IMR-90 (cell line): ENCODE measurements at regions not wholly inside any gene's neighbourhood (a gene's known extent, or its start where the extent isn't known, plus 50 kb on each side); places are given as distances from the start of the nearest gene placed in this dataset.

Source experiments
- ATAC-seq: fragments of 200-7000 bp; cut with Tn5 transposase; 2 replicates; pipeline ENCODE4 v1.9.1; 2020; ENCODE audit warnings: low read depth, mild to moderate bottlenecking, moderate library complexity
- BruUV-seq: library from RNA; stranded (reverse); fragments of 400-500 nt; replicated peaks from 2 replicates; lab custom pipeline; 2021; lab: Mats Ljungman, UMichigan
- CTCF ChIA-PET: fragments of 300-600 bp; formaldehyde crosslinking; extraction: SDS; loops from one replicate; lab custom pipeline; 2021; ENCODE audit warnings: antibody characterized with exemption; lab: Yijun Ruan, JAX
- POLR2A ChIA-PET: fragments of 300-600 bp; sonication (Branson Sonifier 250); formaldehyde crosslinking; loops from one replicate; lab custom pipeline; 2022; ENCODE audit warnings: antibody characterized with exemption; ENCODE audit not compliant: unreplicated experiment; lab: Charles Lee
- DNase-seq: peaks from one replicate; pipeline ENCODE4 v3.0.0; 2013
- H2AFZ ChIP-seq: replicated peaks from 2 replicates; pipeline ENCODE3; 2013; ENCODE audit warnings: low read length, mild to moderate bottlenecking; ENCODE audit not compliant: poor library complexity
- H2AK5ac ChIP-seq: 2 replicates; pipeline ENCODE4 v1.6.1; 2013; ENCODE audit warnings: low read depth, low read length, inconsistent platforms
- H2AK9ac ChIP-seq: replicated peaks from 2 replicates; pipeline ENCODE3; 2013; ENCODE audit warnings: mild to moderate bottlenecking, low read depth, low read length, moderate library complexity; ENCODE audit not compliant: poor library complexity
- H2BK120ac ChIP-seq: 2 replicates; pipeline ENCODE4 v1.6.1; 2013; ENCODE audit warnings: low read depth, low read length, inconsistent platforms
- H2BK15ac ChIP-seq: 3 replicates; pipeline ENCODE4 v1.6.1; 2013; ENCODE audit warnings: low read depth, low read length, inconsistent platforms
- H2BK20ac ChIP-seq: 2 replicates; pipeline ENCODE4 v1.6.1; 2013; ENCODE audit warnings: low read depth, mild to moderate bottlenecking, inconsistent platforms, low read length, moderate library complexity
- H2BK5ac ChIP-seq: 2 replicates; pipeline ENCODE4 v1.6.1; 2013; ENCODE audit warnings: mild to moderate bottlenecking, low read depth, low read length, inconsistent platforms; ENCODE audit not compliant: poor library complexity, severe bottlenecking
- H3K14ac ChIP-seq: replicated peaks from 2 replicates; pipeline ENCODE4 v1.6.1; 2013; ENCODE audit warnings: low read depth, low read length, inconsistent platforms
- H3K18ac ChIP-seq: 2 replicates; pipeline ENCODE4 v1.6.1; 2013; ENCODE audit warnings: low read depth, low read length, control low read depth
- H3K23ac ChIP-seq: 2 replicates; pipeline ENCODE4 v1.6.1; 2013; ENCODE audit warnings: low read depth, low read length, inconsistent platforms
- H3K27ac ChIP-seq: 2 replicates; pipeline ENCODE4 v1.5.1; 2013; ENCODE audit warnings: mild to moderate bottlenecking, control low read depth, low read length; ENCODE audit not compliant: insufficient read depth
- H3K27me3 ChIP-seq: 2 replicates; pipeline ENCODE4 v1.6.1; 2013; ENCODE audit warnings: low read length; ENCODE audit not compliant: control insufficient read depth, insufficient read depth
- H3K36me3 ChIP-seq: 2 replicates; pipeline ENCODE4 v1.6.1; 2013; ENCODE audit warnings: low read length, mixed read lengths; ENCODE audit not compliant: control insufficient read depth, insufficient read depth
- H3K4ac ChIP-seq: 2 replicates; pipeline ENCODE4 v1.6.1; 2013; ENCODE audit warnings: low read depth, low read length, inconsistent platforms
- H3K4me1 ChIP-seq: 2 replicates; pipeline ENCODE4 v1.6.1; 2013; ENCODE audit warnings: low read length, mixed read lengths; ENCODE audit not compliant: control insufficient read depth, insufficient read depth
- H3K4me2 ChIP-seq: 2 replicates; pipeline ENCODE4 v1.6.1; 2013; ENCODE audit warnings: low read depth, mild to moderate bottlenecking, control low read depth, low read length, moderate library complexity
- H3K4me3 ChIP-seq: 2 replicates; pipeline ENCODE4 v1.5.1; 2013; ENCODE audit warnings: low read depth, mild to moderate bottlenecking, control low read depth, low read length, moderate library complexity; ENCODE audit not compliant: insufficient read depth
- H3K56ac ChIP-seq: 2 replicates; pipeline ENCODE4 v1.6.1; 2013; ENCODE audit warnings: low read length, inconsistent platforms; ENCODE audit not compliant: insufficient read depth; ENCODE audit errors: extremely low read depth
- H3K79me1 ChIP-seq, 2 experiments: 2 replicates each; pipeline ENCODE4 v1.6.1; 2013; ENCODE audit warnings: low read length in 2 of 2, inconsistent platforms in 1 of 2, low read depth in 1 of 2
- H3K9ac ChIP-seq: 2 replicates; pipeline ENCODE4 v1.6.1; 2013; ENCODE audit warnings: low read depth, low read length, control low read depth
- H3K9me1 ChIP-seq: 2 replicates; pipeline ENCODE4 v1.6.1; 2013; ENCODE audit warnings: low read length, inconsistent platforms; ENCODE audit not compliant: insufficient read depth
- H3K9me3 ChIP-seq: 2 replicates; pipeline ENCODE4 v1.6.1; 2013; ENCODE audit warnings: low read length; ENCODE audit not compliant: control insufficient read depth, insufficient read depth
- H4K20me1 ChIP-seq: 2 replicates; pipeline ENCODE4 v1.6.1; 2013; ENCODE audit warnings: low read length, inconsistent platforms; ENCODE audit not compliant: insufficient read depth
- H4K5ac ChIP-seq: 2 replicates; pipeline ENCODE4 v1.6.1; 2013; ENCODE audit warnings: mild to moderate bottlenecking, low read depth, low read length, control low read depth
- H4K8ac ChIP-seq, 2 experiments: 2 replicates each; pipeline ENCODE4 v1.6.1; 2013; ENCODE audit warnings: low read depth in 2 of 2, low read length in 2 of 2, control low read depth in 1 of 2, inconsistent platforms in 1 of 2
- H4K91ac ChIP-seq: 2 replicates; pipeline ENCODE4 v1.6.1; 2013; ENCODE audit warnings: low read depth, low read length, inconsistent platforms; ENCODE audit not compliant: insufficient read depth
- BHLHE40 ChIP-seq: fragments of 150-350 bp; IDR thresholded peaks from 2 replicates; pipeline ENCODE4 v1.6.1; 2016; ENCODE audit warnings: mild to moderate bottlenecking, low read depth, low read length
- CHD1 ChIP-seq: IDR thresholded peaks from 2 replicates; pipeline ENCODE4 v1.6.1; 2012; ENCODE audit warnings: low read depth, low read length, improper control_type of control experiment
- MXI1 ChIP-seq: IDR thresholded peaks from 2 replicates; pipeline ENCODE4 v1.6.1; 2012; ENCODE audit warnings: low read depth, mild to moderate bottlenecking, low read length, moderate library complexity, borderline replicate concordance
- NFE2L2 ChIP-seq: fragments of 150-350 bp; IDR thresholded peaks from 2 replicates; pipeline ENCODE4 v1.6.1; 2016; ENCODE audit warnings: low read depth, mild to moderate bottlenecking, low read length
- RCOR1 ChIP-seq: IDR thresholded peaks from 2 replicates; pipeline ENCODE4 v1.6.1; 2012; ENCODE audit warnings: mild to moderate bottlenecking, low read length, improper control_type of control experiment; ENCODE audit not compliant: insufficient replicate concordance
- SMC3 ChIP-seq: fragments of 150-350 bp; IDR thresholded peaks from 2 replicates; pipeline ENCODE4 v1.6.1; 2016; ENCODE audit warnings: low read depth, mild to moderate bottlenecking, antibody characterized with exemption, low read length, moderate library complexity
- WGBS, 2 experiments: methylation state at CpG; one replicate each; pipeline versions ENCODE4 v1.1.5 to v1.1.7; 2013; ENCODE audit warnings: missing lambda C conversion rate in 2 of 2; ENCODE audit not compliant: insufficient read length in 1 of 2; ENCODE audit errors: extremely low coverage in 2 of 2; 5-methylcytosine and 5-hydroxymethylcytosine counted together
- dilution Hi-C: fragments of 300-500 bp; cut with HindIII; formaldehyde crosslinking; loops from one replicate; pipeline ENCODE4 v1.14.3; 2018; ENCODE audit warnings: low sequenced_read_pairs; ENCODE audit not compliant: unreplicated experiment
- in situ Hi-C: fragments of 300-500 bp; cut with MboI; formaldehyde crosslinking; loops from 3 replicates; pipeline ENCODE4 v1.14.3; 2019; ENCODE audit warnings: low sequenced_read_pairs, inconsistent platforms, mixed read lengths
- intact Hi-C: fragments of 100-400 bp; cut with micrococcal nuclease; formaldehyde crosslinking; loops from 2 replicates; pipeline ENCODE4 v1.10.0; 2022
- TF ChIP-seq, protein P1 (sequence below): fragments of 150-350 bp; IDR thresholded peaks from 2 replicates; pipeline ENCODE4 v1.6.1; 2017; ENCODE audit warnings: mild to moderate bottlenecking, antibody characterized with exemption, low read length, low read depth

DNA sequence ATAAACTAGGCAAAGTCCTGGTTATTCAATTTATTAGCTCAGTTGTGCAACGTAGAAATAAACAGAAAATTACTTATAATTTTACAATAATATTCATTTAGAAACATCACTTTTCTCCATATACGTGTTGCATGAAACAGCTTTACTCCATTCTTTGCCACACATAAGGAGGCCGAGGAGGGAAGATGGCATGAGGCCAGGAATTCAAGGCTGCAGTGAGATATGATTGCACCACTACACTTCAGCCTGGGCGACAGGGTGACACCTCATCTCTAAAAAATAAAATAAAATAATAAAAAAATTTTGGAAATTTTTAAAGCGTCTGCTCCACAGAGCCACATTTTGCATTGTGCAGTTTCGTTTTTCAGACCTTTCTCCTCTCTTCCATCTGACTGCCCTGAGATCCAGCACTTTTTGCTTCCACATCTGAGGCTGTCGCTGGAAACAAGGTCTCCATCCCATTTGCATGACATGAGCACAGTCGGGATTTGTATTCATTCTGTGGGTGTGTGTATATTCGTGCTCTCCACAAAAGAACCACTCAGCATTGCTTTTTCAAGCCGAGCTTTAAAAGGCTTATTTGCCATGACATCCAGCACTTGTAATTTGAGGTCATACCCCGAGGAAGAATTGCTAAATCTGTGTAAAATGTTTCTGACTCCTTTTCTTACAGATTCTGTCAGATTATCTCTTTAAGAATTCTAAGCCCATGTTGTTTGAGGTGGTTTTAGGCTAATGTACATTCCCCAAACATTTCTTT, 98.6 kb upstream of the MSX2 start (continued):
- no peak for TF ChIP-seq SMC3
- TF ChIP-seq, protein P1, sequence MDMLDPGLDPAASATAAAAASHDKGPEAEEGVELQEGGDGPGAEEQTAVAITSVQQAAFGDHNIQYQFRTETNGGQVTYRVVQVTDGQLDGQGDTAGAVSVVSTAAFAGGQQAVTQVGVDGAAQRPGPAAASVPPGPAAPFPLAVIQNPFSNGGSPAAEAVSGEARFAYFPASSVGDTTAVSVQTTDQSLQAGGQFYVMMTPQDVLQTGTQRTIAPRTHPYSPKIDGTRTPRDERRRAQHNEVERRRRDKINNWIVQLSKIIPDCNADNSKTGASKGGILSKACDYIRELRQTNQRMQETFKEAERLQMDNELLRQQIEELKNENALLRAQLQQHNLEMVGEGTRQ, result no peak
- TF ChIP-seq BHLHE40, result no peak
- TF ChIP-seq NFE2L2, result no peak

DNA sequence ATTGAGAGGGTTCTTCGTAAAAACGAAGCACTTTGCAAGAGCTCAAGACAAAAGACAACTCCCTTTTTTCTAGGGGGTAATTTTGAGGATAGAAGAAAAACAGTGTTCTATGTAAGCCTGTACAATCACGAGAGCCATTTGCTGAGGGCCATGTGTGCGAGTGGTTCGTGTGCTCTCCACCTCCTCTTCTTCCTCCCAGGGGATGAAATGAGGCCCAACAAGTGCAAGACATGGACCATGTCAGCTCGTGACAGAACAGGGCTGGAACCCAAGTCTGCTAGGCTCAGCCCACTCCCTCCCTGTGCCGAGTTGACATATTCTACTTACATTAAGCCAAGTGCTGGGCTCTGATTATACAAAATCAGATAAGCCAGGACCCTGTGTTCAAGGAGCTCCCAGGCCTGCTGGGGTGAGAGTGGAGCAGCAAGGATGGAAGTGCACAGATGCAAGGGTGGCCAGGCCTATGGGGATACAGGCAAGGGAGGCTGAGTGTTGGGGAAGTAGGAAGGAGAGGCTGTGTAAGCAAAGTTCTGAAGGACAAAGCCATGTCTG, 97.9 kb upstream of the MSX2 start:
- Histone ChIP-seq H3K79me1 (no peaks in the 10 kb centered on the region), H2BK5ac (no peak overlapping the region), H3K27me3 (no peaks in the 10 kb centered on the region), H2BK120ac (no peak overlapping the region), H3K36me3 (no peaks in the 10 kb centered on the region), H3K14ac (no peak overlapping the region), H3K23ac (no peak overlapping the region), H4K91ac (no peak overlapping the region), H3K56ac (no peak overlapping the region), H2BK15ac (no peak overlapping the region), H3K4me2 (no peak overlapping the region), H3K18ac (no peak overlapping the region), H4K5ac (no peak overlapping the region), H2AFZ (no peak overlapping the region), H3K27ac (no peak overlapping the region), H3K9me1 (no peaks in the 10 kb centered on the region), H3K4ac (no peak overlapping the region), H2BK20ac (no peak overlapping the region), H4K20me1 (no peaks in the 10 kb centered on the region), H3K9me3 (no peaks in the 10 kb centered on the region), H3K4me1 (peaks cover 2% of the 10 kb centered on the region; the same call in 1 of the 2 replicates), H4K8ac (no peak overlapping the region), H3K4me3 (no peak overlapping the region), H2AK9ac (no peak overlapping the region), H3K9ac (no peak overlapping the region), H2AK5ac (no peak overlapping the region)
- ChIA-PET POLR2A (no interaction called here), CTCF (interaction anchor here (0.5 kb wide), 1 partner anchor 1803 kb away, joined by 3 read pairs; no protein-coding TSS in a partner anchor)
- ATAC-seq, result no peak
- in situ Hi-C loops, result no loop called here
- DNase-seq, result no peak
- no TSS peak for BruUV-seq
- dilution Hi-C loops, result no loop called here
- TF ChIP-seq RCOR1 (no peak), CHD1 (no peak), MXI1 (no peak), BHLHE40 (no peak)
- intact Hi-C loops, result no loop called here
- no CpG with 5 or more reads among the region's 7 CpGs for WGBS, 2 experiments
